ENCODE measurements at regions not wholly inside any gene's neighbourhood (a gene's known extent, or its start where the extent isn't known, plus 50 kb on each side); places are given as distances from the start of the nearest gene placed in this dataset.
"Not testable (repeated sequence)": the region's sequence is repeated elsewhere in the genome, so short reads cannot be mapped to it uniquely, and the experiment has no call there.

GRCh38 chr1:193402977-193403376, 216.6 kb upstream of the B3GALT2 start:
- DNase-seq = no peak

DNA sequence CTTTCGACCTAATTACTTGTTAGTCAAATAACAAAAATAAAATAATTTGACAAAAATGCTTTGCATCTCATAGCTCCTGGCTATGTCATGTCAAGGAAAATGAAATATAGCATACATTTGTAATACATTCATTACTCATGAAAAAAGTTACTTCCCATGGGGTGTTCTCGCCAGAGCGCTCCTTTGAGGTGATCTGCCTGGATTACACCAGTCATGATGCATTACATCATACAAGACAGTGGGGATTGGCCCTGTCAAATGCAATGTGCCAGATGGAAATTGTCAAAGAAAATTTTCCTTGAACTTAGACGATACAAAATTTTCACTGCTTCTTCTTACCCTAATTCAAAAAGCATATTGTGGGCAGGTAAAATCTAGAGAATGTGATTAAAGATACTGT, 215.6 kb upstream of the B3GALT2 start:
- no peak for DNase-seq

DNA sequence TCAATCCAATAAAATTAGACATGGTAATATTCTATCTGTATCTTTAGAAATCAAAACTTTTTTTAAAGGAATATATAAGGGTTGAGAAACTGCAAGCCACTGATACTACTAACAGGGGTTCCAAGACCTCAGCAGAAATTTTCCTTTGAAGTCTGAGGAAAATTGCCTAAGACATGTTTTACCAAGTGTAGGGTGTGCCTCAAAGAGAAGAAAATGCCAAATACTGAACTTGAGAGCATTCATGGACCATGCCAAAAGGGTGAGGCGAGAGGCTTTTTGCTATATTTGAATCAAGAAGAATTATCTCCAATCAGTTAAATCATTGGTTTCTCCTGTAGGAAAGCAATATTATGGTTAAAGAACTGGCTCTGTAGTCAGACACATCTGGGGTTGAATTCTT, 207.9 kb upstream of the B3GALT2 start:
- DNase-seq = no peak

DNA sequence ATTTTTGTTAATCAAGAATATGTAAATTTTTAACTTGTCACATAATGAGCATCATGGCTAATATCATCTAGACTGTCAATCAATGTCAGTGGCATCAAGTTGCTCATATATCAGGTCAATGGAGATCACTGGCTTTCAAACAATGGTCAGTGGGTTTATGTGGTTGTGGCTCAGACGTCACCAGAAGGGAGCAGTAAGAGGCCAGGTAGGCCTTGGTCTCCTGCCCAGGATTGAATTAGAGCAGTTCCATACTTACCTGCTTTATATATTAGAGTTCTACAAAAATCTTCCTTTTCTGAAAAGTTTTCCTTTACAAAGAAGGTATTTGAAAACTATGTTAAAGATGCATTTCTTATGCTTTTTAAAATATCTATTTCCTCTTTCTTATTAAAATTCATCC, 206.3 kb upstream of the B3GALT2 start:
- no peak for DNase-seq

DNA sequence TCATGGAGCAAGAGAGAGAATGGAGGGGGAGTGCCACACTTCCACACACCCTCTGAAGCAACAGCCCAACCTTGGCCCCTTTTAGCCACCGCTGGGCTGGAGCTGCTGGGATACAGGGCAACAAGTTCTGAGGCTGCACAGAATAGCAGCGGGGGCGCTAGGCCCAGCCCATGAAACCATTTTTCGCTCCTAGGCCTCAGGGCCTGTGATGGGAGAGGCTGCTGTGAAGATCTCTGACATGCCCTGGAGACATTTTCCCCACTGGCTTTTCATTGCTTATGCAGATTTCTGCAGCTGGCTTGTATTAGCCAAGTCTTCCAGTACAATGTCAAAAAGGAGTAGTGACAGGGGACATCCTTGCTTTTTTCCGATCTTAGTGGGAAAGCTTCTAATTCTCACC, 202.3 kb upstream of the B3GALT2 start:
- DNase-seq = no peak

DNA sequence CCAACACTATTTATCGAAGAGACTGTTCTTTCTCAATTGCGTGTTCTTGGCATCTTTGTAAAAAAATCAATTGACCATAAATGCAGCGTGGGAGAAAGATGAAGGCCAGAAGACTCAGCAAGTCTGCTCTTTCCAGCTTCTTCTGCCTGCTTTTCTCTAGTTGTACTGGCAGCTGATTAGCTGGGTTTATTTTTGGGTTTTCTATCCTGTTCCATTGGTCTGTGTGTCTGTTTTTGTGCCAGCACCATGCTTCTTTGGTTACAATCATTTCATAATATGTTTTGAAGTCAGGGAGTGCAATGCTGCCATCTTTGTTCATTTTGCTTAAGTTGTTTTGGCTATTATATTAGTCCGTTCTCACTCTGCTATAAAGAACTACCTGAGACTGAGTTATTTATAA, 201.8 kb upstream of the B3GALT2 start:
- no peak for DNase-seq

GRCh38 chr1:193387406-193387805, 201.0 kb upstream of the B3GALT2 start:
- no peak for DNase-seq

DNA sequence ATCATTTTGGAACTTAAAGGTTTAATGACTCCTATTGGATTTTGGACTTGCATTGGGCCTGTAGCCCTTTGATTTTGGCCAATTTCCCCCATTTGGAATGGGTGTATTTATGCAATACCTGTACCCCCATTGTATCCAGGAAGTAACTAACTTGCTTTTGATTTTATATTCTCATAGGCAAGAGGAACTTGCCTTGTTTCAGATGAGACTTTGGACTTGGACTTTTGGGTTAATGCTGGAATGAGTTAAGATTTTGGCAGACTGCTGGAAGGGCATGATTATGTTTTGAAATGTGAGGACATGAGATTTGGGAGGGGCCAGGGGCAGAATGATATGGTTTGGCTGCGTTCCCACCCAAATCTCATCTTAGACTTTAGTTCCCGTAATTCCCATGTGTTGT, 192.0 kb upstream of the B3GALT2 start:
- DNase-seq = not testable (repeated sequence)

GRCh38 chr1:193377472-193377871, 191.1 kb upstream of the B3GALT2 start:
- DNase-seq = no peak

DNA sequence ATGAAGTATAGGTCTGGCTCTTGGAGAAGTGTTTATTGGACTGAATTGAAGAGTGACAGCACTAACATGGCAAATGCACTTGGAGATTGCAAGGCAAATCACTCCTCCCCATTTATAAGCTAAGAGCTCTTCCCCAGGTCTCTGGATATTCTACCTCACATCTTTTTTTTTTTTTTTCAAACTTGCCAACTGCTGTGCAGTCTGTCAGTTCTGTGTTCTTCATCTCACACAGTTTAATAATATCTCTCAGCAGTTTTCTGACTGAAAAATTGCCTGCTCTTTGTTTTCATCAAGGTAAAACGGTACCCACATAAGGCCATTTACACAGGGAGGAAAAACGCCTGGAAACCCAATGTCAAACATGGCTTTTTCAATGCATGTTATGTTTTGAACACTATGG, 186.1 kb upstream of the B3GALT2 start:
- DNase-seq = no peak

GRCh38 chr1:193368302-193368701, 181.9 kb upstream of the B3GALT2 start:
- no peak for DNase-seq

DNA sequence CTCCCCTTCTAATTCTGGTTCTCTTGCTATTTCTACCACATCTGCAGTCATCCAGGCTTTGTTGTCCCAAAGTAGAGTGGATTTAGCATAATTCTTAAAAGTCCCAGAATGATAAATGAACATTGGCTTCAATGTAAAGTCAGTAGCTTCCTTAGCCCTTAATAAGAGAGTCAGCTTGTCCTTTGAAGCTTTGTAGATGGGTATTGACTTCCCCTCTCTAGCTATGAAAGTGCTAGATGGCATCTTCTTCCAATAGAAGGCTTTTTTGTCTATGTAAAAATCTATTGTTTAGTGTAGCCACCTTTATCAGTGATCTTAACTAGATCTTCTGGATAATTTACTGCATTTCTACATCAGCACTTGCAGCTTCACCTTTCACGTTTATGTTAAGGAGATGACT, 181.4 kb upstream of the B3GALT2 start:
- DNase-seq = no peak

DNA sequence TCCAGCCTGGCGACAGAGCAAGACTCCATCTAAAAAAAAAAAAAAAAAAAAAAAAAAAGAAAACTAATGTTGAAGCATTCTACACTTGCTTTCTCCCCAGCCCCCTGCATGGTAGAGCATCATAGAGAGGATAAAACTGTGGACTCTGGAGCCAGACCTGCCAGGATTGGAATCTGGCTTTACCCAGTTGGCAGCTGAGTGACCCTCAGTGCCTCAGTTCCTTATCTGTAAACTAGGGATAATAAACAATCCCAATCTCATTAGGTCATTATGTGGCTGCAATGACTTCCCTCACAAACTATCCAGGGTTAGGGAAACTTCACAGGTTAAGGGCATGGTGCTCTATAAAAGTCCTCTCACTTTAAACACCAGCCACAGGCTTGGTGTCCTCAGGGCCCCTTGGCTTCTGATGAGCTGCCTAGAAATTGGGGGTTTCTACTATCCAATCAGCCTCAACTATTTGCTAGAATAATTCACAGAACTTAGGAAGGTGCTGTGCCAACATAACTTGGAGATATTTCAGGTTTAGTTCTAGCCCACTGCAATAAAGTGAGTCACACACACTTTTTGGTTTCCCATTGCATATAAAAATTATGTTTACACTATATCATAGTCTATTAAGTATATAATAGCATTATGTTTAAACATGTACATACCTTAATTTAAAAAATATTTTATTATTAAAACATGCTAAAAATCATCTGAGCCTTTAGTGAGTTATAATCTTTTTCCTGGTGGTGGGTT, 180.5 kb upstream of the B3GALT2 start:
- DNase-seq = no peak

GRCh38 chr1:193365966-193366365, 179.6 kb upstream of the B3GALT2 start:
- no peak for DNase-seq

DNA sequence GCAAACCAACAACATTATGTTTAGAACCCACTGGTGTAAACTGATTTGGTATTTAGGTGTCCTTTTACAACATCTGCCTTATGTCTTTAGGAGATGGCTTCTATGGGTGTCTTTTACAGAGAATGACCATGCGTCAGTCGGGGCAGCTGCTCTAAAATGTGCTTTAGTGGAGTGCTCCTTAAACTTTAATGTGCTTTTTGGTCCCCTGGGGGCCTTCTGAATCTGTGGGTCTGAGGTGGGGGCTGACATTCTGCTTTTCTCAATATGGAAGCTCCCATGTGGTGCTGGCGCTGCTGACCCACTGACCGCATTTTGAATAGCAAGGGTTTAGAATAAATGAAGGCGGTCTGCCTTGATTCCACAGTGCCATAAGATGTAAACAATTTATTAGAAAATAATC, 173.2 kb upstream of the B3GALT2 start:
- no peak for DNase-seq

DNA sequence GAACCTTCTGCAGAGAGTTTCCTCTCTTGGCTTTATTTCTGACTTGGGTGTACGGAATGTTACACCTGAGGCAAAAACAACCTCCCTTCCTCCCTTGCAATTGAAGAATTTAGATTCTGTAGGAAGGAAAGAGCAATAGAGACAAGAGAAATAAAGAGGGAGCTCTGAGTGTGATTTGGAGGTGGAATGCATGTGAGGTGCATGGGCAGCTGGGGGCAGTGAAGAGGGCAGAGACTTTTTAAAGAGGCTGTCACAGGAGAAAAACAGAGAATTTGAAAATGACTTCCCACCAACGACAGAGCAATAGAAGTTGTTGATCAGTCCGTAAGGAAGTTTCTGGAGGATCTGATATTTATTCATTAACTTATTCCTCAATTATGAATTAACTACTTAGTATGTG, 172.0 kb upstream of the B3GALT2 start:
- no peak for DNase-seq

GRCh38 chr1:193356249-193356648, 169.8 kb upstream of the B3GALT2 start:
- DNase-seq = no peak

- DNase-seq = no peak
Measured at GRCh38 chr1:193355626-193356025, 169.2 kb upstream of the B3GALT2 start.

DNA sequence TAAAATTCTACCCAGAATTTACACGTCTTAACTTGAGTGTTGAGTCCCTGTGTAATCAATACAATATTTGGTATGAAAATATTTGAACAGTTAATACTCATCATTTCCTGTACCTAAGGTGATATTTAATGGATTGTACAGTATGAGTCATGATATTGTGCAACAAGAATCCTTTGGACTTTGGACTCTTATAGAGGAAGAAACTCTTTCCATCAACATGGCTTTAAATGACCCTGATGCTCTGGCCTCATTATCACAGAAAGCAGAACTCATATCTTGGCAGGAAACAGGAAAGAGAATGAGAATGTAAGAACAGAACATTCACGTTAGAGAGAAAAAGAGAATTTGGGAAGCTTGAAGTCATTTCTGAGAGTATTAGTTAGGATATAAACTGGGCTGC, 168.8 kb upstream of the B3GALT2 start:
- DNase-seq = no peak

DNA sequence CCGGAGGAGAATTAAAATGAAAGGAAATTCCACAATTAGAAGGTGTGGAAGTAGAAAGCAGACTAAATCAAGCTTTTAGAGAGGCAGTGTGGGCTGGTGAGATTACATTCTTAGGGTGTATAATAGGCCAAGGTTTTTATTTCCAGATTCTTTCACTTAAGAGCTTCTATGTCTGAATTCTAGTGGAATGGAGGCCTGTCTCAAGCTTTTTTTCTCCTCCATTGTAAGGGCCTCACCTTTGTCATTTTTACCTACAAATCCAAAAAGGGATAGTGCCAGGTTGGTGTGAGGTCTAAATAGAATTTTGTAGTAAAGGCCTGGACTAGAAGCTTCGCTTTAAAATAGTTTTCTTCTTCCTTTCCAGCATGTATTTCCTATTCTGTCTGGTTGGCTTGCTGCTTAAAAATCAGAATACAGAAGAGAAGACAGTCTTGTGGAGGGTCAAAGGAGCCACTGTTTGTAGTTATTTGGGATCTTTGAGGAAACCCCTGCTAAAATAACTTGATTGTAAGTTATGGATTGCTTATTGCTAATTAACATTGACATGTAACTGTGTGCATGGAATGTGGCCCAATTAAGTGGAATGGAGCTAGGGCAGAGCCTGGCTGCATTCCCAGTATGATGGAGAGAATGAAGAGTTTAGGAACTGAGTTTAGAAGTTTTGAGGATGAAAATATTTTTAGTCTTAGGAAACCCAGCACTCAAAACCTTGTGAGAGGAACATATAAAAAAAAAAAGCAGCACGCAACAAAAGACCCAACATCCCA, 162.5 kb upstream of the B3GALT2 start:
- no peak for DNase-seq

GRCh38 chr1:193348091-193348768, 161.8 kb upstream of the B3GALT2 start:
- DNase-seq = no peak

DNA sequence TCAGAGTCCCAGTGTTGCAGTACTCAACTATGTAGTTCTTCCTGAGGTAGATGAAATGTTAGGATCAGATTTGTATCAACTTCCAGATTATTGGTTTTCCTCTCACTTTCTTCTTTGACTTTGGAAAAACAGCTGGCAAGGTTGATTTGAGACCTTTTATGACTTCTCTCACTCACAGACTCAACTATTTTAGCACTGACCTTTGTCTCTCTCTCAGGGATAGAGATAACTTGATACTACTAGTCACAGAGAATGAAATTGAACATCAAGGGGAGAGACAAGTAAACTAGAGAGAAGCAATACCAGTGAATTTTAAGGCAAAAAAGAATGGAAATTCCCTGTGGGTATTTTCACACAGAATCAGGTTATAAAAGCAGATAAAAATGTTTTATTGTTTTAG, 159.7 kb upstream of the B3GALT2 start:
- DNase-seq = no peak

GRCh38 chr1:193342811-193343210, 156.4 kb upstream of the B3GALT2 start:
- DNase-seq = no peak

- no peak for DNase-seq
Measured at GRCh38 chr1:193340331-193340730, 153.9 kb upstream of the B3GALT2 start.

All from activated naive CD4-positive, alpha-beta T cell treated with Interleukin-2 at 50 U/mL for 16 hours (primary cell).